Neural cell (in vitro differentiated cells): ENCODE measurements at regions not wholly inside any gene's neighbourhood (a gene's known extent, or its start where the extent isn't known, plus 50 kb on each side); places are given as distances from the start of the nearest gene placed in this dataset.
A peak's percentile ranks its signal among the peaks of the same experiment; 100 is the strongest.
"Not testable (repeated sequence)": the region's sequence is repeated elsewhere in the genome, so short reads cannot be mapped to it uniquely, and the experiment has no call there.

Experiments used
- H2AFZ ChIP-seq: fragments of 200-600, 300-800 bp; sonication (generic), shearing (Covaris generic); 2 replicates; pipeline ENCODE4 v1.6.0; 2014; ENCODE audit warnings: low read depth, mild to moderate bottlenecking, antibody characterized with exemption, low read length, moderate library complexity
- H3F3A ChIP-seq: fragments of 200-600 bp; shearing (Covaris generic); 2 replicates; pipeline ENCODE4 v1.6.1; 2016; ENCODE audit warnings: mild to moderate bottlenecking, moderate library complexity, mixed read lengths, antibody characterized with exemption, low read length; ENCODE audit not compliant: insufficient read depth, poor library complexity, severe bottlenecking
- H3K27ac ChIP-seq: fragments of 200-600, 300-800 bp; sonication (generic), shearing (Covaris generic); 2 replicates; pipeline ENCODE4 v1.5.1; 2014; ENCODE audit warnings: mild to moderate bottlenecking, low read length, moderate library complexity
- H3K27me3 ChIP-seq: fragments of 300-800, 200-600 bp; sonication (generic), shearing (Covaris generic); 2 replicates; pipeline ENCODE4 v1.6.0; 2014; ENCODE audit warnings: mild to moderate bottlenecking, low read depth, low read length, moderate library complexity; ENCODE audit not compliant: insufficient read depth
- H3K36me3 ChIP-seq: fragments of 300-800, 200-600 bp; sonication (generic), shearing (Covaris generic); 2 replicates; pipeline ENCODE4 v1.5.1; 2014; ENCODE audit warnings: mild to moderate bottlenecking, antibody characterized with exemption, low read length, moderate library complexity; ENCODE audit not compliant: insufficient read depth
- H3K4me2 ChIP-seq: fragments of 300-800, 200-600 bp; sonication (generic), shearing (Covaris generic); 2 replicates; pipeline ENCODE4 v1.6.0; 2014; ENCODE audit warnings: mild to moderate bottlenecking, low read length
- H3K4me3 ChIP-seq: fragments of 300-800, 200-600 bp; sonication (generic), shearing (Covaris generic); 2 replicates; pipeline ENCODE4 v1.5.1; 2014; ENCODE audit warnings: mild to moderate bottlenecking, low read length, moderate library complexity
- H3K79me2 ChIP-seq: fragments of 200-600 bp; shearing (Covaris generic); replicated peaks from 2 replicates; pipeline ENCODE4 v1.6.0; 2014; ENCODE audit warnings: mild to moderate bottlenecking, low read length, moderate library complexity; ENCODE audit not compliant: insufficient read depth
- H3K9ac ChIP-seq: fragments of 300-800, 200-600 bp; sonication (generic), shearing (Covaris generic); 2 replicates; pipeline ENCODE4 v1.6.1; 2016; ENCODE audit warnings: mild to moderate bottlenecking, low read length, mixed read lengths
- H3K9me2 ChIP-seq: fragments of 200-600 bp; shearing (Covaris generic); 2 replicates; pipeline ENCODE4 v1.6.1; 2016; ENCODE audit warnings: mild to moderate bottlenecking, low read length, mixed read lengths; ENCODE audit not compliant: insufficient read depth
- H3K9me3 ChIP-seq: fragments of 200-600, 300-800 bp; sonication (generic), shearing (Covaris generic); 2 replicates; pipeline ENCODE4 v1.6.1; 2016; ENCODE audit warnings: mild to moderate bottlenecking, mixed run types, low read length, moderate library complexity, mixed read lengths
- H4K20me1 ChIP-seq: fragments of 200-600 bp; shearing (Covaris generic); 2 replicates; pipeline ENCODE4 v1.6.1; 2016; ENCODE audit warnings: mild to moderate bottlenecking, mixed run types; ENCODE audit not compliant: insufficient read depth
- EP300 ChIP-seq: fragments of 450-650 bp; conservative IDR thresholded peaks from 2 replicates; pipeline ENCODE4 v1.6.1; 2014; ENCODE audit warnings: antibody characterized with exemption, mild to moderate bottlenecking, moderate library complexity; ENCODE audit not compliant: poor library complexity, severe bottlenecking
- EZH2 ChIP-seq: fragments of 200-600, 300-800 bp; shearing (Covaris generic), sonication (generic); IDR thresholded peaks from 2 replicates; pipeline ENCODE4 v1.6.1; 2014; ENCODE audit warnings: antibody characterized with exemption, low read length, borderline replicate concordance, mild to moderate bottlenecking; ENCODE audit not compliant: insufficient read depth, poor library complexity, severe bottlenecking
- MXI1 ChIP-seq: fragments of 450-650 bp; conservative IDR thresholded peaks from 2 replicates; pipeline ENCODE4 v1.6.1; 2014; ENCODE audit warnings: antibody characterized with exemption, mild to moderate bottlenecking; ENCODE audit not compliant: poor library complexity, severe bottlenecking
- POLR2AphosphoS5 ChIP-seq: IDR thresholded peaks from 2 replicates; pipeline ENCODE4 v1.6.1; 2012
- RAD21 ChIP-seq: fragments of 450-650 bp; conservative IDR thresholded peaks from 2 replicates; pipeline ENCODE4 v1.6.1; 2014; ENCODE audit warnings: antibody characterized with exemption, mild to moderate bottlenecking, moderate library complexity
- SMC3 ChIP-seq: fragments of 450-650 bp; conservative IDR thresholded peaks from 2 replicates; pipeline ENCODE4 v1.6.1; 2014; ENCODE audit warnings: antibody characterized with exemption, mild to moderate bottlenecking, moderate library complexity; ENCODE audit not compliant: poor library complexity
- TAF1 ChIP-seq: IDR thresholded peaks from 2 replicates; pipeline ENCODE4 v1.6.1; 2012; ENCODE audit warnings: low read depth
- TF ChIP-seq, protein P1 (sequence below): fragments of 450-650 bp; IDR thresholded peaks from 2 replicates; pipeline ENCODE4 v1.5.1; 2014; ENCODE audit warnings: antibody characterized with exemption, mild to moderate bottlenecking, moderate library complexity; ENCODE audit not compliant: poor library complexity, severe bottlenecking
- TF ChIP-seq, protein P2 (sequence below): IDR thresholded peaks from 2 replicates; pipeline ENCODE4 v1.6.1; 2012; ENCODE audit warnings: borderline replicate concordance

DNA sequence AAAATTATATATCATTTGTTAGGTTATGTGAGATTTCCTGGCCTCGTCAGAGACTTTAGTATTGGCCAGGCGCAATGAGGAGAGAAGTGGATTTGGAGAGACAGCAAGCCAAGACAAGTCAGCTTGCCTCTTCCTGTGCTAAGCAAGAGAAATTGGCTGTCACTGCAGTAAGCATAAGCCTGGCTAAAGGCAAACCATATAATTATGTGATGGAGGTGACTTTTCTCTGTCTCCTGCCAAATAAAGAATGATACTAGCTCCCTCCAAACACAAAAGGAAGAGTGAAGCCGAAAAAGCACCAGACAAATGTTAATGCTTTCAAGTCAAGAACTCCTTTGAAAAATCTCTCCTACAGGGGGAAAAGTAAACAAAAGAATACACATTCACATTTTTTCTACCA is 2246.0 kb downstream of the ARAP2 start:
- TF ChIP-seq, protein P1, sequence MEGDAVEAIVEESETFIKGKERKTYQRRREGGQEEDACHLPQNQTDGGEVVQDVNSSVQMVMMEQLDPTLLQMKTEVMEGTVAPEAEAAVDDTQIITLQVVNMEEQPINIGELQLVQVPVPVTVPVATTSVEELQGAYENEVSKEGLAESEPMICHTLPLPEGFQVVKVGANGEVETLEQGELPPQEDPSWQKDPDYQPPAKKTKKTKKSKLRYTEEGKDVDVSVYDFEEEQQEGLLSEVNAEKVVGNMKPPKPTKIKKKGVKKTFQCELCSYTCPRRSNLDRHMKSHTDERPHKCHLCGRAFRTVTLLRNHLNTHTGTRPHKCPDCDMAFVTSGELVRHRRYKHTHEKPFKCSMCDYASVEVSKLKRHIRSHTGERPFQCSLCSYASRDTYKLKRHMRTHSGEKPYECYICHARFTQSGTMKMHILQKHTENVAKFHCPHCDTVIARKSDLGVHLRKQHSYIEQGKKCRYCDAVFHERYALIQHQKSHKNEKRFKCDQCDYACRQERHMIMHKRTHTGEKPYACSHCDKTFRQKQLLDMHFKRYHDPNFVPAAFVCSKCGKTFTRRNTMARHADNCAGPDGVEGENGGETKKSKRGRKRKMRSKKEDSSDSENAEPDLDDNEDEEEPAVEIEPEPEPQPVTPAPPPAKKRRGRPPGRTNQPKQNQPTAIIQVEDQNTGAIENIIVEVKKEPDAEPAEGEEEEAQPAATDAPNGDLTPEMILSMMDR = no peak
- TF ChIP-seq MXI1 (no peak), TAF1 (no peak), RAD21 (no peak), SMC3 (no peak), EZH2 (no peak), POLR2AphosphoS5 (no peak), EP300 (no peak)
- TF ChIP-seq, protein P2, sequence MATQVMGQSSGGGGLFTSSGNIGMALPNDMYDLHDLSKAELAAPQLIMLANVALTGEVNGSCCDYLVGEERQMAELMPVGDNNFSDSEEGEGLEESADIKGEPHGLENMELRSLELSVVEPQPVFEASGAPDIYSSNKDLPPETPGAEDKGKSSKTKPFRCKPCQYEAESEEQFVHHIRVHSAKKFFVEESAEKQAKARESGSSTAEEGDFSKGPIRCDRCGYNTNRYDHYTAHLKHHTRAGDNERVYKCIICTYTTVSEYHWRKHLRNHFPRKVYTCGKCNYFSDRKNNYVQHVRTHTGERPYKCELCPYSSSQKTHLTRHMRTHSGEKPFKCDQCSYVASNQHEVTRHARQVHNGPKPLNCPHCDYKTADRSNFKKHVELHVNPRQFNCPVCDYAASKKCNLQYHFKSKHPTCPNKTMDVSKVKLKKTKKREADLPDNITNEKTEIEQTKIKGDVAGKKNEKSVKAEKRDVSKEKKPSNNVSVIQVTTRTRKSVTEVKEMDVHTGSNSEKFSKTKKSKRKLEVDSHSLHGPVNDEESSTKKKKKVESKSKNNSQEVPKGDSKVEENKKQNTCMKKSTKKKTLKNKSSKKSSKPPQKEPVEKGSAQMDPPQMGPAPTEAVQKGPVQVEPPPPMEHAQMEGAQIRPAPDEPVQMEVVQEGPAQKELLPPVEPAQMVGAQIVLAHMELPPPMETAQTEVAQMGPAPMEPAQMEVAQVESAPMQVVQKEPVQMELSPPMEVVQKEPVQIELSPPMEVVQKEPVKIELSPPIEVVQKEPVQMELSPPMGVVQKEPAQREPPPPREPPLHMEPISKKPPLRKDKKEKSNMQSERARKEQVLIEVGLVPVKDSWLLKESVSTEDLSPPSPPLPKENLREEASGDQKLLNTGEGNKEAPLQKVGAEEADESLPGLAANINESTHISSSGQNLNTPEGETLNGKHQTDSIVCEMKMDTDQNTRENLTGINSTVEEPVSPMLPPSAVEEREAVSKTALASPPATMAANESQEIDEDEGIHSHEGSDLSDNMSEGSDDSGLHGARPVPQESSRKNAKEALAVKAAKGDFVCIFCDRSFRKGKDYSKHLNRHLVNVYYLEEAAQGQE = no peak
- Histone ChIP-seq H3K4me2 (no peak overlapping the region), H3K9me2 (no peaks in the 10 kb centered on the region), H3K4me3 (no peak overlapping the region), H3K9ac (no peak overlapping the region), H3K27ac (no peak overlapping the region), H4K20me1 (no peaks in the 10 kb centered on the region), H3K27me3 (no peaks in the 10 kb centered on the region), H2AFZ (no peak overlapping the region), H3K36me3 (no peaks in the 10 kb centered on the region), H3K79me2 (no peaks in the 10 kb centered on the region), H3K9me3 (no peaks in the 10 kb centered on the region), H3F3A (no peaks in the 10 kb centered on the region)

DNA sequence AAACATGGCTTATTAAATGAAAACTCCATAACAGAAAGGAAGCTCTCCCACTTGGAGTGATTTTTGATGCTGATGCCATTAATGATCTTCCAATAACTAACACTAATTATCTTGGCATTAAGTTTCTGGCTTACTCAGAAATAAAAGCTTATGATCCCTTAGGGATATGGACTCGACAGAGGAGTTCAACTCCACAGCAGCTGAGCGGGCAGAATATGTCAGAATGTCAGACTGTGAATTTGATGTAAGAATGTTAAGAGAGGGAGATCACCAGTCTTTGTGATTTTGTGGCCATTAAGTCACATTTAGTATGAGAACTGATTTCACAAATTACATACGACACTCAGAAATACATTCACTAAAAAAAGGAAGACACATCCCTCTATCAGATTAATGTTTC is 2244.0 kb downstream of the ARAP2 start:
- no peaks in the 10 kb centered on the region for H3F3A ChIP-seq
- no peak overlapping the region for H3K9ac ChIP-seq
- TF ChIP-seq, protein P1 = no peak
- peak; percentile 18 for TF ChIP-seq POLR2AphosphoS5
- peak; percentile 71 for TF ChIP-seq EP300
- TF ChIP-seq TAF1 = no peak
- no peak for TF ChIP-seq SMC3
- no peak for TF ChIP-seq MXI1
- H3K27ac ChIP-seq = no peak overlapping the region
- no peak overlapping the region for H2AFZ ChIP-seq
- H3K9me3 ChIP-seq = no peaks in the 10 kb centered on the region
- no peaks in the 10 kb centered on the region for H3K36me3 ChIP-seq
- no peak overlapping the region for H3K4me3 ChIP-seq
- H4K20me1 ChIP-seq = no peaks in the 10 kb centered on the region
- no peak overlapping the region for H3K4me2 ChIP-seq
- H3K27me3 ChIP-seq = no peaks in the 10 kb centered on the region
- H3K9me2 ChIP-seq = no peaks in the 10 kb centered on the region
- no peaks in the 10 kb centered on the region for H3K79me2 ChIP-seq

DNA sequence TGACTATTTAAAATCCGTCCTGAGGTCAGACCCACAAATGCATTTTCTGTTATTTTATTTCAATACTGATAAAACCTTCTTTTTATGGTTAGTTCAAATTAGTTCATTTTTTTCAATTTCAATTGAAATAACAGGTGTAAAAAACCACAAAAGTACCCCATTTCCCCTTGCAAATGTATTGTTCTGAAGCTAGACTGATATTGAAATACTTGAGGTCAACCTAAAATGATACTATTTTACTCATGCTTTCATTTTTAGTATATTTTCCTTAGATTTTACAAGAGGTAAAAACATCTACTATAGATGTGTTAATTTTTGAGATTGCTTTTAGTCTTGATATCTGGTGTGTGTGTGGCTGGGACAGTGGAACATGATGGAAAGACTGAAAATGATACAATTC is 2237.8 kb downstream of the ARAP2 start:
- H3K4me2 ChIP-seq, H3K79me2 ChIP-seq, H3K36me3 ChIP-seq, H3K9ac ChIP-seq, H3K27ac ChIP-seq, H4K20me1 ChIP-seq, H3K27me3 ChIP-seq, H3K9me2 ChIP-seq, H3K9me3 ChIP-seq, H3K4me3 ChIP-seq, H3F3A ChIP-seq, H2AFZ ChIP-seq: not testable (repeated sequence)
